Stimulated activated CD8-positive, alpha-beta memory T cell treated with anti-CD3 and anti-CD28 coated beads, Interleukin-4, amount 100 ng/mL, for 1 hour (primary cell): ENCODE measurements at regions not wholly inside any gene's neighbourhood (a gene's known extent, or its start where the extent isn't known, plus 50 kb on each side); places are given as distances from the start of the nearest gene placed in this dataset.
"Not testable (repeated sequence)": the region's sequence is repeated elsewhere in the genome, so short reads cannot be mapped to it uniquely, and the experiment has no call there.

Experiments used
- DNase-seq, 2 donors: peaks; one replicate each; pipeline ENCODE4 v3.0.0-alpha.2; 2020; ENCODE audit warnings: low read depth in 2 of 2, low spot score in 1 of 2

DNA sequence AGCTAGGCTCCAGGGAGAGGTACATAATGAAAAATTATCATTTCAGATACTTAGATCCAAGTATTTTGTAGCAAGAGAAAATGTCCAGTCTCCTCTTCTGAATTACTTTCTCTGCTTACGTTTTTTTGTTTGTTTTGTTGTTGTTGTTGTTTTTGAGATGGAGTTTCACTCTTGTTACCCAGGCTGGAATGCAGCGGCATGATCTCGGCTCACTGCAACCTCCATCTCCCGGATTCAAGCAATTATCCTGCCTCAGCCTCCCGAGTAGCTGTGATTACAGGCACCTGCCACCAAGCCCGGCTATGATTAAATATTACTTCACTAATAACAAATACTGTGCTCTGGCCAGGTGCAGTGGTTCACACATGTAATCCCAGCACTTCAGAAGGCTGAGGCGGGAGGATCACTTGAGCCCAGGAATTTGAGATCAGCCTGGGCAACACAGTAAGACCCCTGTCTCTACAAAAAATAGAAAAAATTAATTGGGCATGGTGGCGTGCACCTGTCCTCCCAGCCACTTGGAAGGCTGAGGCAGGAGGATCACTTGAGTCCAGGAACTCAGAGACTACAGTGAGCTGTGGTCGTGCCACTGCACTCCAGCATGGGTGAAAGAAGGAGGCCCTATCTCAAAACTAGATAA is 155.0 kb upstream of the JARID2 start:
- no peak for DNase-seq

DNA sequence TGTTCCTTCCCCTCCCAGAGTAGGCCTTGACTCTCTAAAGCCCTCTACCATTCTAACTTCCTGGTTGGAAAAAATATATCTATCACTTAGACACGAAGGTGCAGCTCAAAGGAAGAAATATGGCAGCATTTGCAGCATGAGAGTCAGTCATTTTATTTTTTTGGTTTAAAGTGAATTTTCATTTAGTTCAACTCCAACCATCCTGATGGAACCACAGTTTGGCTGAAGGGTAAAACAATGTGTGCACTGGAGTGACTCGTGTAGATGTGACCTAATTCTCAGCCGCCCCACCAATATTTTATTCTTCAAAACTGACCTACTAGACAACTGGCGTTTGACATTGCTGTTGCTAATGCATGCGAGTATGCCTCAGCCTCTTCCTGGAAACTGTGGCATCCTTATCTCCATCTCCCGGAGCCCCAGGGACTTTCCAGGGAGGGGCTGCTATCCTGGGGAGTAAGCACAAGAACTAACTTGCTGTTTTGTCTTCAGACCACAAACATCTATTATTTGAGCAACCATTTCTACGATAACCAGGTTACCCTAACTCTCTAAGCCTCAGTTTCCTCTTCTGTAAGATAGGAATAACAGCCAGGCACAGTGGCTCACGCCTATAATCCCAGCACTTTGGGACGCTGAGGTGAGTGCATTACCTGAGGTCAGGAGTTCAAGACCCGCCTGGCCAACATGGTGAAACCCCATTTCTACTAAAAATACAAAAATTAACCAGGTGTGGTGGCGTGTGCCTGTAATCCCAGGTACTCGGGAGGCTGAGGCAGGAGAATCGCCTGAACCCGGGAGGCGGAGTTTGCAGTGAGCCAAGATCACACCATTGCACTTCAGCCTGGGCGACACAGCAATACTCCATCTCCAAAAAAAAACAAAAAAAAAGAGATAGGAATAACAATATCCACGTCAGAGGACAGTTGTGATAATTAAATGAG is 148.7 kb upstream of the JARID2 start:
- DNase-seq, result no peak

DNA sequence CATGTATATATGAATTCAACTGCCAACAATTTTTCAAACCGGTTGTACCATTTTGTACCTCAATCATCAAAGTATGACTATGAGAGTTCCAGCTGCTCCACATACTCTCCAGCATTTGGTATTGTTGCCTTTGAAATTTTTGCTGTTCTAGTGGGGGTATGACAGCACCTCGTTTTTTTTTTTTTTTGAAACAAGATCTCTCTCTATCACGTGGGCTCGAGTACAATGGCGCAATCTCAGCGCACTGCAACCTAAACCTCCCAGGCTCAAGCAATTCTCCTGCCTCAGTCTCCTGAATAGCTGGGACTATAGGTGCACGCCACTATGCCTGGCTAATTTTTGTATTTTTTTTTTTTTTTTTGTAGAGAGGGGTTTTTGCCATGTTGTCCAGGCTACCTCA is 144.7 kb upstream of the JARID2 start:
- no peak for DNase-seq

GRCh38 chr6:15102241-15102640 is 143.6 kb upstream of the JARID2 start:
- DNase-seq, result no peak

DNA sequence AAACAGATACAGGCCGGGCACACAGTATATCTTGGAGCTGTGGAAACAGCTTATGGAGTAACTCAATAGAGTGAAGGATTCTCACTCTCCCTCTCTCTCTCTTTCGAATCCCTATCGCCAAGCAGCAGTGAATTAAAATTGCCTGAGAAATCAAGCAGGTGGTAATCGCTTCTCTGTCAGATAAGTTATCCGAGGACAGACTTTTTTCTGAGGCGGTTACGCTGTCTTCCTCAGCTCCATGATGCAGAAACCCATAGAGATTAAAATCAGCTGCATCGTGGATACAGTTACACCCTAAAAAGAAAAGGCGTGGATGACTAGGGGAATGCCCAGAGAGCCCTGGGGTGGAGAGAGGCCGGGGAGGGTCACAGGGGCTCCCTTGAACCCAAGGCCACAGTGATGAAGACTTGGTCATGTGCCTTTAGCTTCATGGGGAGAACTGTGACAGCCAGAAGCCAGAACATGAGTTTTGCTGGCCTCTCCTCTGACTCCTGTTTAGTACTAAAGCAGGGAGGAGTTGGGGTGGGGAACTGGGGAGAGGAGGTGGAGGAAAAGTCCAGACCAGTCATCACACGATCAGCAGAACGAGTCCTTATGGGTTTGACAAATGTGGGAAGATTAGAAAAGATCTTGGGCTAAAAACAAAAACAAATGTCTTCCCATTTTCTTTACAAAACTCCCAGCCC is 138.8 kb upstream of the JARID2 start:
- no peak for DNase-seq

DNA sequence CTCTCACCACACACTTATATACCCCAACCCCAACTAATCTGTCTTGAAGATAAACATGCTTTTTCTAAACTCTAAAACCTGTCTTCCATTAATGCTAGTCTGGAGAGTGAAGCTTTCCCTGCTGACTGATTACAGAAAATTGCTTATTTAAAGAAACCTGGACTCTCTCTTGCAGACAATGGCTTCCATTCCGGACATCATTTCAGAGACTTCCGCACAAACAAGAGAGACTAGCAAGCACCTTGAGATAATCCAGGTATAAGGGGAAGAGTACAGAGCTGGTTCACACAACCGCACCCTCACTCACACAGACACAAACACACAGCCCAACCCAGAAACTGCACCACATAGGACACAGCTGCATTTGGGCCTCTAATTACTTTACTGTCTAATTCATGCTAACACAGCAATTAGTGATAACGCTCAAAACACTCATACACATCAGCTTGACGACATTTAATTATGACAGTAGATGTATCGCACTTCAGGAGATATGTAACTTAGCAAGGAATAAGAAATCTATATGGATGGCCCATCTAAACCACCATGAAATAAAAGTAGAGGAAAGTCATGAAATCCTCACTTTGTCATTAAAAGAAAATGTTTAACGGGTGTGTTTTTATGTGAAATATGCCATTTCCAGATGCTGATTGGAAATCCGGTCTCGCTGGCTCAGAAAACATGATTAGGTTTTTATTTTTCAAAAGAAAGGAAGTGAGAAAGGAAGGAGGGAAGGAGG is 138.1 kb upstream of the JARID2 start:
- no peak for DNase-seq

DNA sequence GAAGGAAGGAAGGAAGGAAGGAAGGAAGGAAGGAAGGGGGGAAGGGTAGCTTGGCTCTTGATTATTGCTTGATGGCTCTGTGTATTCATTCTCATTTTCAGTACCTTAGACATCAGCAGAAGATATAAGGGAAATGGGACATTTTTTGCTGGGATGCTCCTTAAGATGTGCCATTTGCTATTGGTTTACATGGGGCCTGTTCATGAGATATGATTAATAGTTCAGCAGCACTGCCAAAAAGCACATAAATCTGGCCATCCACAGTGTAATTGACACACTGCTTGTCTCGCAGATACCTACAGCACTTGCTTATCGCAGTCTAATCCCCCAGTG is 137.5 kb upstream of the JARID2 start:
- no peak for DNase-seq

- DNase-seq, result no peak
Observed at GRCh38 chr6:15109338-15110090, 136.4 kb upstream of the JARID2 start.

- DNase-seq, result no peak
Observed at GRCh38 chr6:15110726-15111354, 135.0 kb upstream of the JARID2 start.

DNA sequence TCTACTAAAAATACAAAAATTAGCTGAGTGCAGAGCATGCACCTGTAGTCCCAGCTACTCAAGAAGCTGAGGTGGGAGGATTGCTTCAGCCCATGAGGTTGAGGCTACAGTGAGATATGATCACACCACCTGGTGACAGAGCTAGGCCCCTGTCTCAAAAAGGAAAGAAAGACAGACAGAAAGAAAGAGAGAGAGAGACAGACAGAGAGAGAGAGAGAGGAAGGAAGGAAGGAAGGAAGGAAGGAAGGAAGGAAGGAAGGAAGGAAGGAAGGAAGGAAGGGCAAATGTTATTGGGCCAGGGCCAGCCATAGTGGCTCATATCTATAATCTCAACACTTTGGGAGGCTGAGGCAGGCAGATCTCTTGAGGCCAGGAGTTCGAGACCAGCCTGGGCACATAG is 134.3 kb upstream of the JARID2 start:
- DNase-seq, result not testable (repeated sequence)

DNA sequence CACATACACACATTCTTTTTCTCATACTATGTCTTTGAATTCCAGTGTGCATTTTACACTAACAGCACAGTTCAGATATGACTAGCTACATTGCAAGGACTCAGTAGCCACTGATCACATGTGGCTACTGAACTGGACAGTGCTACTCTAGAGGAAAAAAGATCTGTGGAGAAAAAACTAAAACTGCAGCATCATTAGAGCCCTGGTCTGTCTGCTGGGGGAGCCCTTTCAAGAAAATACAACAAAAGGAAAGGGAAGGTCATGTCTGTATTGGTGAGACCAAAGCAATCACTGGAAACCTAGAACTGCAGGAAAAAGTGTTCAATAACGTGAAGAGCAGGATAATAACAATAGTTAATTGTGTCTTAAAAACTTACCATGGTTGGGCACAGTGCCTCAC is 132.3 kb upstream of the JARID2 start:
- no peak for DNase-seq

DNA sequence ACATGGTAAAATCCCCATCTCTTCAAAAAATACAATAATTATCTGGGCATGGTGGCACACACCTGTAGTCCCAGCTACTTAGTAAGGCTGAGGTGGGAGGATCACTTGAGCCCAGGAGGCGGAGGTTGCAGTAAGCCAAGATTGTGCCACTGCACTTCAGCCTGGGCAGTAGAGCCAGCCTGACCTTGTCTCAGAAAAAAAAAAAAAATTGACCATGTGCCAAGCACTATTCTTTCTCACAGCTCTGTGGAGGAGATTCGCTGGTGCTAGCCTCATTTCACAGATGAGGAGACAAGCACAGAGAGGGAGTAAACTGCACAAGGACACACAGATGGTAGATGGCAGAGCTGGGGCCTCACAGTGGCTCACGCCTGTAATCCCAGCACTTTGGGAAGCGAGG is 131.8 kb upstream of the JARID2 start:
- DNase-seq, result no peak

GRCh38 chr6:15116889-15117288 is 129.0 kb upstream of the JARID2 start:
- no peak for DNase-seq

DNA sequence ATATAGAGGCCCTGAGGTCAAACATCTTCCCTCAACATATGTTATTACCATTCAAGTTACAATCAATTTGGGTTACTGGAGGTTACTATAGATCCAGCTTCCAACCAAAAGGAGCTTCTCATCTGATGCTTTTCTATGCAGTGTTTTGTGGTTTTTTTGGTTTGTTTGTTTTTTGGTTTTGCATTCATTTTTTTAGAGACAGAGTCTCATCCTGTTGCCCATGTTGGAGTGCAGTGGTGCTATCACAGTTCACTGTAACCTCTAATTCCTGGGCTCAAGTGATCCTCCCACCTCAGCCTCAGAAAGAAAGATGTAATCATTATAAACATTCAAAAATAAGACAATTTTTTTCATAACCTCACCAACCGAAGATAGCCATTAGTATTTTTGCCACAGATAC is 124.4 kb upstream of the JARID2 start:
- no peak for DNase-seq

DNA sequence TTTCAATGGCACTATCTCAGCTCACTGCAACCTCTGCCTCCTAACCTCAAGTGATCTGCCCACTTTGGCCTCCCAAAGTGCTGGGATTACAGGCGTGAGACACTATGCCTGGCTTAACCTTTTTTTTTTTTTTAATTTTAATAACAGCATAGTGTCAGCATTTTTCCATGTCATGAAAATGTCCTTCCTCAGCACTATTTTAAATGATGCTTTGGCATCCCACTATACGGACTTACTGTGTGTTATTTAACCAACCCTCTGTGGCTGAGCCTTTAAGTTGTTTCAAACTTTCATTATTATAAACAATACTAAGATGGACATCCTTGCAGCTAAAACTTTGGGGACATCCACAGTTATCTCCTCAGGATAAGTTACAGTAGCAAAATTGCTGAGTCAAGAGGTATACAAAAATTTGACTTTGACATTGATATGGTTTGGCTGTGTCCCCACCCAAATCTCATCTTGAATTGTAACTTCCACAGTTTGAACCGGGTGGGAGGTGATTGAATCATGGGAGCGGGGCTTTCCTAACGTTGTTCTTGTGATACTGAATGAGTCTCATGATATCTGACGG is 123.8 kb upstream of the JARID2 start:
- DNase-seq, result no peak

DNA sequence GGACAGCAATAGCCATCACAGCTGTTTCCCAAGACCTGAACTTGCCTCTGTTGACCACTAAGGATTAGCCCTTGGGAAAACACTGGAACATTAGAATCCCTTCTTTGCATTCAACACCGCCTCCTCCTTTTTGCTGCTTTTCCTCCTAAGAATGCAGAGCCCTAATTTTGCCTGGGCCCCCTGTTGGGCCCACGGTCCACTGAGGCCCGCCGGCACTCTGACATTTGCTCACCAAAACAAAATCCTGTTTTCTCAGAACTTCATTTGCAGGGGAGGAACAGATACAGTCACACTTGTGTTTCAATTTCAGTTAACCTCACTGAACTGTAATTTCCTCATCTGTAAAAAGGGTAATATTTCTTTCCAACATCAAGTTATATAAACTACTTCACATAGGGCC is 116.0 kb upstream of the JARID2 start:
- no peak for DNase-seq

GRCh38 chr6:15131234-15131633 is 114.6 kb upstream of the JARID2 start:
- DNase-seq, result no peak

DNA sequence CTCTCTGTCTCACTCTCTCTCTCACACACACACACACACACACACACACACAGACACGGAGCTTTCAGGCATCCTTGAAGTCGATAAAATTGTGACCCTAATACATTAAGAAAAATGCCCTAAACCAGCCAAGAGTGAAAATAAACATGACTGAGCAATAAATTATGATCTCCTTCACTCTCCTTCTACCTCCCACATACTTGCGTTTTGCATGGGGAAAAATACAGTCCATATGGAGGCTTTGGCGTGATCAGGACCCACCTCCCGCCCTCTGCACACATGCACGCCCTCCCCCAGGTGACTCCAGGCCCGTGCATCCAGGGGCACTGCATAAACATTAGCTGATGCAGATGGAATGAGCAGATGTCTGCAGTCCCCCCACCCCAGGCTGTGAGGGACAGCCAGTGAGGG is 114.2 kb upstream of the JARID2 start:
- no peak for DNase-seq

DNA sequence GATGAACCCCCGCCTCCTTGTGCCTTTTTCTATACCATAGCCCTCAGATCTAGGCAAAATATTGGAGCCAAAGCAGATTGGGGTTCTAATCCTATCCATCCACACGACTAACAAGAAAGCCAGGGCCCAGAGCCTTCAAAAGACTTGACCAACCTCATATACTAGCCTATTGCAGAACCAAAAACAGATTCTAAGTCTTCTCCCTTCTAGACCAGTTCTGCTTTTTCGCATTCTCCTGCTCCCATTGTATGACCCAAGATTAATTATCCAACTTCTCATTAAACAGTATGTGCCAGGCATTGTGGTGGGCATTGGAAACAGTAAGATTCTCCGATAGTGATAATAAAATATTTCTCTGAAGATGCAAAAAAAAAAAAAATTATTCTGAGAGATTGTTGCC is 113.7 kb upstream of the JARID2 start:
- no peak for DNase-seq
